ENCODE measurements at regions not wholly inside any gene's neighbourhood (a gene's known extent, or its start where the extent isn't known, plus 50 kb on each side); places are given as distances from the start of the nearest gene placed in this dataset.

GRCh38 chr6:144449218-144449617 is 164.1 kb downstream of the UTRN start:
- peaks cover 0 to 57% of the 10 kb centered on the region in 2 donors for H3K36me3 ChIP-seq
- TF ChIP-seq POLR2A (IDR thresholded peaks at IDR 0.05) (no peak), POLR2AphosphoS5 (IDR thresholded peaks at IDR 0.05; ENCODE audit: insufficient read depth in 1 of 2, low read depth in 1 of 2) (no peak), CTCF (IDR thresholded peaks at IDR 0.05) (no peak)

GRCh38 chr6:144449911-144450597 is 164.9 kb downstream of the UTRN start:
- Histone ChIP-seq H3K4me1 (no peaks in the 10 kb centered on the region), H3K36me3 (peaks cover 0 to 49% of the 10 kb centered on the region in 2 donors), H3K4me3 (no peak overlapping the region), H3K9me3 (no peaks in the 10 kb centered on the region), H3K27me3 (no peaks in the 10 kb centered on the region), H3K27ac (no peak overlapping the region)
- no peak for DNase-seq (ENCODE audit: extremely low spot score in 2 of 2)
- intact Hi-C loops (cut with DNase I): no loop called here
- TF ChIP-seq CTCF (IDR thresholded peaks at IDR 0.05): no peak
- TF ChIP-seq POLR2AphosphoS5 (IDR thresholded peaks at IDR 0.05; ENCODE audit: insufficient read depth in 1 of 2, low read depth in 1 of 2): no peak
- TF ChIP-seq POLR2A (IDR thresholded peaks at IDR 0.05): no peak

More at GRCh38 chr6:144449218-144449617, 164.1 kb downstream of the UTRN start:
- Histone ChIP-seq H3K27me3 (no peaks in the 10 kb centered on the region), H3K4me3 (no peak overlapping the region), H3K9me3 (no peaks in the 10 kb centered on the region), H3K27ac (no peak overlapping the region), H3K4me1 (no peaks in the 10 kb centered on the region)
- intact Hi-C loops (cut with DNase I): no loop called here
- DNase-seq (ENCODE audit: extremely low spot score in 2 of 2): no peak

- H3K9me3 ChIP-seq: no peaks in the 10 kb centered on the region
- H3K4me1 ChIP-seq: peaks cover 8% of the 10 kb centered on the region
- TF ChIP-seq POLR2A (IDR thresholded peaks at IDR 0.05) (no peak), POLR2AphosphoS5 (IDR thresholded peaks at IDR 0.05; ENCODE audit: insufficient read depth in 1 of 2, low read depth in 1 of 2) (no peak), CTCF (IDR thresholded peaks at IDR 0.05) (no peak)
- H3K36me3 ChIP-seq: peaks cover 0 to 65% of the 10 kb centered on the region in 2 donors
- no peak for DNase-seq (ENCODE audit: extremely low spot score in 2 of 2)
- no peak overlapping the region for H3K4me3 ChIP-seq
- intact Hi-C loops (cut with DNase I): no loop called here
- no peak overlapping the region for H3K27ac ChIP-seq
- H3K27me3 ChIP-seq: no peaks in the 10 kb centered on the region
Observed at GRCh38 chr6:144460327-144461095, 175.4 kb downstream of the UTRN start.

- no peak for DNase-seq (ENCODE audit: extremely low spot score in 2 of 2)
- Histone ChIP-seq H3K9me3 (no peaks in the 10 kb centered on the region), H3K36me3 (peaks cover 0 to 61% of the 10 kb centered on the region in 2 donors), H3K27me3 (no peaks in the 10 kb centered on the region), H3K4me1 (peaks cover 6% of the 10 kb centered on the region), H3K27ac (no peak overlapping the region), H3K4me3 (no peak overlapping the region)
- TF ChIP-seq POLR2A (IDR thresholded peaks at IDR 0.05) (no peak), CTCF (IDR thresholded peaks at IDR 0.05) (no peak), POLR2AphosphoS5 (IDR thresholded peaks at IDR 0.05; ENCODE audit: insufficient read depth in 1 of 2, low read depth in 1 of 2) (no peak)
- intact Hi-C loops (cut with DNase I): no loop called here
Observed at GRCh38 chr6:144462058-144462457, 176.9 kb downstream of the UTRN start.

- intact Hi-C loops (cut with DNase I): no loop called here
- Histone ChIP-seq H3K27me3 (no peaks in the 10 kb centered on the region), H3K4me3 (no peak overlapping the region), H3K27ac (no peak overlapping the region), H3K36me3 (peaks cover 0 to 38% of the 10 kb centered on the region in 2 donors), H3K4me1 (no peaks in the 10 kb centered on the region), H3K9me3 (no peaks in the 10 kb centered on the region)
- TF ChIP-seq POLR2AphosphoS5 (IDR thresholded peaks at IDR 0.05; ENCODE audit: insufficient read depth in 1 of 2, low read depth in 1 of 2) (no peak), POLR2A (IDR thresholded peaks at IDR 0.05) (no peak), CTCF (IDR thresholded peaks at IDR 0.05) (no peak)
- DNase-seq (ENCODE audit: extremely low spot score in 2 of 2): no peak
Observed at GRCh38 chr6:144466716-144467115, 181.6 kb downstream of the UTRN start.

All from vagina (tissue), 2 donors.